DMS53 treated with DMSO at 0.1 percent for 48 hours (cell line): ENCODE measurements at regions not wholly inside any gene's neighbourhood (a gene's known extent, or its start where the extent isn't known, plus 50 kb on each side); places are given as distances from the start of the nearest gene placed in this dataset.

Experiments
- DNase-seq: peaks from one replicate; lab custom pipeline; 2025; ENCODE audit not compliant: unreplicated experiment; lab: John Stamatoyannopoulos, UW

DNA sequence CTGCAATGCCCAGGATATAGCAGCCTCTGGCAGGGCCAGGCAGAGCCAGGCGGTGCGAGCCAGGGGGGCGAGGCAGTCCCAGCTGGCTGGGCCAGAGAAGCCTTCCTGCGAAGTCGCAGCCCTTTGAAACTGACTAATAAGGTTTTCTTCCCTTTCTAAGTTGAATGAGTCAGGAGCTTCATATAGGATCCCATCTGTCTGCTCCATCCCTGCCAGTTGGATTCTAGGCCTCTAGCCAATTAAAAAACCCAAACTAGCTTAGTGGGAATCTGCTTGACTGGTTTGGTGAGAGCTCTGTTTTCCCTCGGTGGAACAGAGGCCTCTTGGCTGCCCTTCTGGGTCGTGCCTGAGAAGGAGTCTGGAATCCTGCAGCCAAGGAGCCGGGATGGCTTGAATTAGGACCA, 70.1 kb upstream of the RAPGEF1 start:
- no peak for DNase-seq

DNA sequence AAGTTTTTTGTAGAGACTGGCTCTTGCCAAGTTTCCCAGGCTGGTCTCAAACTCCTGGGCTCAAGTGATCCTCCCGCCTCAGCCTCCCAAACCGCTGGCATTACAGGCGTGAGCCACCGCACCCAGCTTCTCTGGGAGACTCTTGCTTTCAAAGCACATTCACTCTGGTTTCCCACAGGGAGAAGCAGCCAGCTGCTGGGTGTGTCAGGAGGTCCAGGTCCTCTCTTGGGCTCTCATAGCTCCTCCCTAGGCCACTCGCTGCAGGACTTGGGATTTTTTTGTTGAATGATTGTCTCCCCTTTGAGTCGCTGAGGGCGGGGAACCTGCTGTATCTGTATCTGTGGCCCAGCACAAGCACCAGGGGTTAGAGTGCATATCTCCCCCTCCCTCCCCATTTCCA, 68.4 kb upstream of the RAPGEF1 start:
- no peak for DNase-seq

DNA sequence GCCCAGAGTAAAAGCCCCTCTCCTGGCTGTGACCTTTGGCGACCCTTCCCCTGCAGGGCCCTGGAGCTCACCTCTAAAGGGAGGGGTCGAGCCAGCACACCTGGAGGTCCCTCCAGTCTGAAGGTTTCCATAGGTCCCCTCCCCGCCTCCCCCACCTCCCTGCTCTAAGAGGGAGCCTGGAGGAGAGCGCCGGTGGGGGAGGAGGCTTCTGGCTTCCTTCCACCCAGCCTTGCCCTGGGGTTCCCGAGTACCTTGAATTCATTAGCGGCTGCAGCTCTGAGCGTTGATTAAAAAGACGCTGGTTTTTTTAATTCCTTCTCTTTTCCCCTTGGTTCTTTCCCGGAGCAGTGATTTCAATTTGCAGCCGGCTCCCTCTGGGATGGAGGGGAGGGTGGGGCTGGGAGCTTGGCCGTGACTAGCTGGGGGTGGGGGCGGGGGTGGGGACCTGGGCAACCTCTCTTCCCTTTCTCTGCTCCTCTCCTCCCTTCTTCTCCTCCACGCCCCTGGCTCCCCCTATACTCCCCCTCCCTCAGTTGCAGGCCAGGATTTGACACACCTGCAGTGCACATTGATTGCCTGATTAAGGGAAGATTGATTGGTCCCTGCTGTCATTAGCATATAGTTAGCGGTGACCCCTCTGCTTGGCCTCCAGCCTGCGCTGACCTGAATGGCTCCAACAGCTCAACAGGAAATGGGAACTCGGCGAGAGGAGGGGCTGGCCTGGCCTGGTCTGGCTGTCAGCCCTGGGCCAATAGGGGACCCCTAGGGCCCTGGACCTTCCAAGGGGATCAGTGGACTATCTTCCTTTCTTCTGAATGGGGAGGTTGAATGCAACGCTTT, 67.5 kb upstream of the RAPGEF1 start:
- DNase-seq = no peak

DNA sequence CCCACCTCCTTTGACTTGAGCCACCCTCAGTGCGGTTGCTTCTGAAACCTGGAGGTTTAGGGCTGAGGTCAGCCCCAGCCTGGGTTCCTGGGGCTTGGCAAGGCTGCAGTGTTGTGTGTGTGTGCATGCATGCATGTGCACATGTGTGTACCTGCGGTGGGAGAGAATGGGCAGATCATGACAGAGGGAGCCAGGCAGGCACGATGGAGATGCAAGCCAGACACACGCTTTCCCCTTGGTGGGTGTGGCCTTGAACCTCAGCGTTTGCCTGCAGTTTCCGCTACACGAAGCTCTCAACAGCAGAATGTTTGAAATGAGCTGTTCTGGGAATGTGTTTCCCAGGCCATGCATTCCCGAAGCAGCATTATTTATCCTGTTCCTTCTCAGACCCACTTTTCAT, 65.9 kb upstream of the RAPGEF1 start:
- no peak for DNase-seq

DNA sequence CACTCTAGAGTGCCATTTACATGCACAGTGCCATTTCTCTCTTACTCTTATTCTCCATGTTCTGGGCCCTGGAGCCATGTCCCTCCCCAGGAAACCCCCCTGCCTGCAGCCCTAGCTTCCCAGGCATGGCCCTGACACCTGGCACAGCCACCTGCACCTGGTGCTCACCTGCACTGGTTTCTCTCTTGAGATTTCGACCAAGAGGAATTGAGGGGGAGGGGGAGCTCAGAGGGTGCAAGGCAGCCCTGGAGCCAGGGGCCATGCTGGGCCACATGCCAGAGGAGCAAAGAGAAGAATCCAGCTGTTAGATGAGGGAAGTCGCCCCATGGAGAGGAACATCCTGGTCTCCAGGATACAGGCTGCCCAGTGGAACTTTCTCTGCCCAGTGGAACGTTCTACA, 65.0 kb upstream of the RAPGEF1 start:
- DNase-seq = peak; percentile 27

DNA sequence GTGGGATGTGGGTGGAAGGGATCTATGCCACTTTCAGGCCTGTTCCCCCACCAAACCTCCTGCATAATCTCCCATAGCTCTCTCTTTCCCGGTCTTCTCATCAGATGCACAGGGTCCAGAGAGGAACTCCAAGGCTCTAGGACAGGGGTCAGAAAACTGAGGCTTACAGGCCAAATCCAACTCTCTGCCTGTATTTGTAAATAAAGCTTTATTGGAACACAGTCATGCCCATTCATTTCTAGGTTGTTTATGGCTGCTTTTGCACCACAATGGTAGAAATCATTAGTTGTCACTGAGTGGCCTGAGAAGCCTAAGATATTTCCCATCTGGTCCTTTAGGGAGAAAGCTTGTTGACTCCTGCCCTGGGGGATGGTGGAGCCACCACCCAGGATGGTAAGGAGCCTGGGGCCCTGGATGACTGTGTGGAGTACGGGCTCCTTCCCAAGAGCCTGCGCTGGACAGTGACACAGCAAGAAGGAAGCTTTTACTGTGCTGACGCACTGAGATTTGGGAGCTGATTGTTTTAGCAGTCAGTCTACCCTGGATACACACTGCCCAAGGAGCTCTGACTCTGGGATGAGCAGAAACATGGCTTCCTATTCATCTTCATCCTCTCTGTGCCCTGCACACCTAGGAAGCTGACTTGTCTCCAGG, 64.0 kb upstream of the RAPGEF1 start:
- DNase-seq = no peak

DNA sequence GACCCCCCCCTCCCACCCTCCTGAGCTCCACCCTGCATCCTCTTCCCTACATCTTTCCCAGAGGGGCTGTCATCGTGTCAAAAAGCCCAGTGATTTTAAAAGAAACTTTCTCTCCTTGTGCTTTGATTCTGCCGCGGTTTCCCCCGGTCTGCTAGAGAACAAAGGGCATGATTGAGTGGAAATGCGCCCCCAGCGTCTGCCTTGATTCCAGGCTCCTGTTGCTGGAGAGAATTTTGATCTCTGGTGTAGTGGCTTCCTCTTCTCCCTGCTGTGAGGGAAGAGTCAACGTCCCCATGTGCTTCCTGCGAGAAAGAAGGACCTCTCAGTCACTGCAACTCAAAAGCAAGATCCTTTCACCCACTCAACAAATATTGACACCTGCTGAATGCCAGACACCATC, 61.9 kb upstream of the RAPGEF1 start:
- DNase-seq = no peak

DNA sequence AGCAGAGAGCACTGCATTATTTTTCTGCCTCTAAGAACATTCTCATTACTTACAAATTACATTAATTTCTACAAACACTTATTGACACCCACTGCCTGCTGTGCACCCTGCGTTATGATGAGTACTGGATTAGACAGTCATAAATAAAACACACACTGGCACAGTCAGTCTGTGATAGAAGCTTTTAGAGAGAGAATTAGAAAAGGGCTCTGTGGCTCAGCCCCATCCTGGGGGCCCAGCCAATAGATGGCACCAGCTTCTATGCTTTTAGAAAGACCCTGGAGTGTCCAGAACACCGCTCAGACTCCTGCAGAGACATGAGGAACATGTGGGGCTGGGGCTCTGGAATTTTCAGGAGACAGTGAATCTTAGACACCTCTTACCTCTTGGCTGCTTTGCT, 61.0 kb upstream of the RAPGEF1 start:
- no peak for DNase-seq

DNA sequence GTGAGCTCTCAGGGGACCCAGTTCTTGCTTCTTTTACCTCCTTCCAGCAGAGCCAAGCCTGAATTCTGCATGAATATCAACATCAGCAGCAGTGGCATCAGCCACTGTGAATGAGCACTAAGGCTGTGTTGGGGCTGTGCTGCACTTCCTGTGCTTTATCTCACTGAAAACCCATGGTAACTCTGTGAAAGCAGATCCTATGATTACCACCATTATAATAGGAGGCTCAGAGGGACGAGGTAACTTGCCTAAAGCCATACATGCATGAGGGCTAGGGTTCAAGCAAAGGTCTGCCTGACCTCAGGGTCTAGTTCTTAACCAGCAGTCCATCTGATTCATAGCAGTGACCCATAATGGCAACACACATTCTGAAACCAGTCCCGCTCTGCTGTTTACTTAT, 60.5 kb upstream of the RAPGEF1 start:
- DNase-seq = no peak

DNA sequence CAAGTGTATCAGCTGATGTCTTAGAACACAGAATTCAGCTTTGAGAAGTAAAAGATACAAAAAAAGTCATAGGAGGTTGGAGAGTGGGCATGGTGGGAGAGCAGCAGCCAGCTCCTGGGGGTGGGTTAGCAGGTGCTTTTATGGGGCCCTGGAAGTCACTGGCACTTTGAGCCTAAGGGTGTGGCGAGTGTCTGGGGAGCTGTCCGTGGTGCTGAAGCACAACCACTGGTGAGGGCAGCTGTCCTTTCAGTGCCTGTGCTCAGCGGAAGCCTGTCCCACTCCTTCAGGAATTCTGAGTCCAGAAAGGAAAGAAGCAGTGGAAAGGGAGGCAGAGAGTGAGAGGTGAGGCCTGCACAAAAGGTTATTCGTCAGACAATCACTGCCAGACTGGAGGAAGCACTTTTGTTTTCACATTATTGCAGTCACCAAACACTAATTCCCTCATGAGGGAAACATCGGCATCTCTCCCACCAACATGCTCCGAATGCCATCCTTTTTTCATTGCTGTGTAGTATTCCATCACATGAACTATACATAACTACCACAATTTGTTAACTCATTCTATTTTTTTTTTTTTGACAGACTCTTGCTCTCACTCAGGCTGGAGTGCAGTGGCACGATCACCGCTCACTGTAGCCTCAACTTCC, 59.4 kb upstream of the RAPGEF1 start:
- DNase-seq = no peak

DNA sequence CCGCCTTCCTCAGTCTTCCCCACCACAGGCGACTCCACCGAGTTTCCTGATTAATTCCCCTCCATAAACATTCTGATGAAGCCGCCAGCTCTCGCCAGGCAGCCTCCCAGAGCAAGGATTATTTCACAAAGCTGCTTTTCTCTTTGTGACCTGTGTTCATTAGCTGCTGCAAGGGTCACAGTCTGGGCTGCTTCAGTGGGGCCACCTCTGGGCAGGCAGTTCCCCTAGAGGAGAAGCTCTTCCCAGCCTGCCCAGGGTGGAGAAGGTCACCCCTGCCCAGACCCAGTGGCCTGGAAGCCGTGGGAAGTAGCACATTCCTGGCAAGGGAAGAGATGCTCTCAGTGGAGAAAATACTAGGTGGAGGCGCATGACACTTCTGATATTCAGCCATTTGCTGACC, 58.4 kb upstream of the RAPGEF1 start:
- DNase-seq = no peak

DNA sequence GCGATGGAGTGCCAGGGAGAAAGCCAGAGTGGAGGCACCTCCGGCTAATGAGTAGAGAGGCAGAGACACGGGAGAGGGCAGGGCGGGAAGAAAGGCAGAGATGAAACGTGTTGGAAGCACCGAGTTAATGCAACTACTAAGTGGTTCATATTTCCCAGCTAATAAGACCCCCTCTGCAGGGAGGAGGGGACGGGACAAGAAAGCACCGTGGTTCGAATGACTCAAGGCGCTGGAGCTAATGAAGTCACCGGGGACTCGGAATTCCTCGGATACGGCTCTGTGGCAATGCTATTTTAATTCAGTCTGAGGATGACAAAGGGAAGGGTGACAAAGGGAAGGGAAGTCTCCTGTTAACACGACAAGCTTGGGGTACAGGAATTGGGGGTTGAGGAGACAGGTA, 54.5 kb upstream of the RAPGEF1 start:
- no peak for DNase-seq

DNA sequence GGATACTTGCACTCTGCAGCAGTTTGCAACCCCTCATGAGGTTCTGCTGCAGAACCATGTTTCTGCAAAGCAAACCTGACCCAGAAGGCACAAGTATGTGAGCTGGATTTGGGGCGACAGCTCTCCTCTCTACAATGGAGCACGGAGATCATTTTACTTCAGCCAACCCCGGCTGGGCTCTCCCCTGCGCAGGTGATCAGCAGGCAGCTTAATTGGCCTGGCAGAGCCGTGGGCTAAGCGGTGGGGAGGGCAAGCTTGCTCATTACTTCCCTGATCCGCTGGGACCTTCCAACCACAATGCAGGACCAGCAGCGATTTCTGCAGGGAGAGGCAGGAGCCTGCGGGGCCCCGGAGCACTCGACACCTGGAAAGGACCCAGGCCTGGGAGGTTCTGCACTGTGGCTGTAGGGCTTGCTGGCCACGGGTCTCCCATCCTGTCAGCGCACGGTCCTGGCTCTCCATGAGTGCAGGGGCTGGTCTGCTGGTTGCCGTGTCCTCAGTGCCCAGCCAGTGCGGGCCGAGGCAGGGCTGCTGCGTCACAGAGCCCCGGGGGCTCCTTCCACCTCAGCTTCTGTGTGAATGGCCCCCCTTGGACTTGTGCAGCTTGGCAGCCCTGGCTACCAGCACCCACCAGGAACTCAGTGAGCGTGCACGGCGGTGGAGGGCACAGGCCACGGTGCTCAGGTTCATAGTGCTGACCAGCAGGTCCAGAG, 51.8 kb upstream of the RAPGEF1 start:
- no peak for DNase-seq
